HG03060 (cell line): ENCODE measurements at regions not wholly inside any gene's neighbourhood (a gene's known extent, or its start where the extent isn't known, plus 50 kb on each side); places are given as distances from the start of the nearest gene placed in this dataset.

Experiments
- ATAC-seq: cut with Tn5 transposase; IDR thresholded peaks from one replicate; pipeline ENCODE4 v1.9.1; 2021; ENCODE audit warnings: low read depth, moderate number of reproducible peaks; ENCODE audit not compliant: unreplicated experiment

DNA sequence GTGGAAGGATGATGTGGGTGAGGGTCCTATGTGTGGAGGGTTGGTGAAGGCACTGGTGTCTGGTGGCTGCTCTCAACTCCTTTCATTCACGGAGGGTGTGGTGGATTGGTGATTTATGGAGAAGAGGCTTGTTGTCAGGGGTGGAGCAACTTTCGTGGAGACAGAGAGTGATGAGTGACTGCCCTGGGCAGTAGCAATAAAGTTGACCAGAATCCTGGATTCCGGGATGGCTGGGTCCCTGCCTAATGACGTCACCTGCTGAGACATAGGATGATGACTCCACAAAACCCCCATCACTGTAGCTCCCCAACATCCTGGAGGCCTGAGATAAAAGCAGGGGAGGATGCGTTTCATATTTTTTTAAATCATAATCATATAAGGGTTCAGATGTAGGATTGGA is 193.0 kb downstream of the ACKR3 start:
- ATAC-seq = no peak

GRCh38 chr2:236763857-236764256 is 194.2 kb downstream of the ACKR3 start:
- ATAC-seq = no peak

DNA sequence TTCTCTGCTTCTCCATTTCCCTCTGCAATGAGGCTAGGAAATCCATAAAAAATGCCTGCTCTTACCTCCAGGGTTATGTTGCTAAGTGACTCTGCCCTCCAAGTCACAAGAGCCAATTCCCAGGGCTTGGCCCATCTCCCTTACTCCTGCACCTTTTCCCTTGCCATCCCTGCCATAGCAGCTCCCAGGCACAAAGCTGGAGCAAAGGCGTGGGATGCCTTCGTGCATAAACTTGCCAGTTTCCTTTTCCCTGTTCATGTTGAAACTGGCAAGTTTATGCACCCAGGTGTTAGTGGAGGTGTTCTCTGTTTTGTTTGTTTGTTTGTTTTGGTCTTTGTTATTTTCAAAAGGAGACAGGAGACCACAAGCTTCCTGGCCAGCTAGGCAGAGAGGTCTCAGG is 195.1 kb downstream of the ACKR3 start:
- no peak for ATAC-seq

- no peak for ATAC-seq
Measured at GRCh38 chr2:236765478-236765877, 195.9 kb downstream of the ACKR3 start.

DNA sequence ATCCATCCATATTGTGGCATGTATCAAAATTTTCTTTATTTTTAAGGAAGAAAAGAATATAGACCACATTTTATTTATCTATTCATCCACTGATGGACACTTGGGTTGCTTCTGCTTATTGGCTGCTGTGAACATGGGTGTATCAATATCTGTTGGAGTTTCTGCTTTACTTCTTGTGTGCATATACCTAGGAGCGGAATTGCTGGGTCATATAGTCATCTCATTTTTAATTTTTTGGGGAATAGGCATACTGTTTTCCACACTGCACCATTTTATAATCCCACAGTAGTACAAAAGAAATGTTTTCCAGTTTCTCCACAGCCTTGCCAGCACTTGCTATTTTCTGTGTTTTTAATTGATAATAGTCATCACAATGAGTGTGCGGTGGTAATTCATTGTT is 197.2 kb downstream of the ACKR3 start:
- ATAC-seq = no peak

DNA sequence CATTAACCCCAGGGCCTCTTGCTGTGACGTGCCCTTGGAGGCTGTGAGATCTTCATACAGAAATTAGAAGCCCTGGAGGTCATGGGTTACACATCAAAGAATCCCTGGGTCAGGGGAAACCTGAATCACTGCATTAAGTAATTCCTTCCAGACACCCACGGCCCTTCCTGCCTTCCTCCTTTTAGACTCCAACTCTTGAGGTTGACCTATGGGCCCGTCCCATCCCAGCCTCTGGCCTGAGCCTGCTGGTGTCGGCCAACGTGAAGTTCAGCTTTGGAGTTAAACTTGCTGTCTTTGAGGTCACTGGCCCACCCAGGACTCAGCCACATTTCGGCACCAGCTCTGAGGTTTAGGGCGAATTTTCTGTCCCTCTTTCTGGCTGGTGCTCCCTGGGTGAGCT is 198.3 kb downstream of the ACKR3 start:
- no peak for ATAC-seq

DNA sequence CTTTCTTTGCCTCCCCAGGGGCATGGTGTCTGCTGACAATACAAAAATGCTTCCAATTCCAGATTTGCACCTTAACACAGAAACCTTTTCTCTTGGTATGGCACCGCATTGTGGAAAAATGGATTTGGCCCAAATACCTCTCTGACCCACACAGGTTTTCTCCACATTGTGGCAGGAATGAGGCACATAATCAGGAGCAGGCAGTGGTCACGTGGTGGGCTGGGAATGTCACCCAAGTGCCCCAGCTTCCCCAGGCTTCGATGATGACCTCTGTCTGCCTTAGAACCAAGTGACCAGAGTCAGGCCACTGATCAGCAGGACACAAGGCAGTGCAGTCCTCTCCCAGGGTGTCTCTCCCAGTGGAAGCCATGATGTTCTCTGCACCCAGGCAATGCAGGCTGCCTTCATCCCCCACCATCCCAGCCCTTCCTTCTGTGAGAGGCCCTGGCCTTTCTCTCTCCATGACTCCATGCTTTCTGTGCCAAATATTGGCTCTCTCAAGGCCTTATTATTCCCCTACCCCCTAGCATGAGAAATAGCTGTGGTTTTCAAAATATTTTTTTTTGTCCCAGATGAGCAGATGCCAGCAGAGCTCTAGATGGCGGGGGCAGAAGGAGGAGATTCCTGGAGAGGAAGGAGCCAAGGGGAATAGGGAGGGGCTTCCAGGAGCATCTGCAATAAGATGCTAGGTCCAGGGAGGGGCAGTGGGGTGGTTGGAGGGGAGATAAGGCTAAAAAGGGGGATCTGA is 198.9 kb downstream of the ACKR3 start:
- ATAC-seq = no peak

DNA sequence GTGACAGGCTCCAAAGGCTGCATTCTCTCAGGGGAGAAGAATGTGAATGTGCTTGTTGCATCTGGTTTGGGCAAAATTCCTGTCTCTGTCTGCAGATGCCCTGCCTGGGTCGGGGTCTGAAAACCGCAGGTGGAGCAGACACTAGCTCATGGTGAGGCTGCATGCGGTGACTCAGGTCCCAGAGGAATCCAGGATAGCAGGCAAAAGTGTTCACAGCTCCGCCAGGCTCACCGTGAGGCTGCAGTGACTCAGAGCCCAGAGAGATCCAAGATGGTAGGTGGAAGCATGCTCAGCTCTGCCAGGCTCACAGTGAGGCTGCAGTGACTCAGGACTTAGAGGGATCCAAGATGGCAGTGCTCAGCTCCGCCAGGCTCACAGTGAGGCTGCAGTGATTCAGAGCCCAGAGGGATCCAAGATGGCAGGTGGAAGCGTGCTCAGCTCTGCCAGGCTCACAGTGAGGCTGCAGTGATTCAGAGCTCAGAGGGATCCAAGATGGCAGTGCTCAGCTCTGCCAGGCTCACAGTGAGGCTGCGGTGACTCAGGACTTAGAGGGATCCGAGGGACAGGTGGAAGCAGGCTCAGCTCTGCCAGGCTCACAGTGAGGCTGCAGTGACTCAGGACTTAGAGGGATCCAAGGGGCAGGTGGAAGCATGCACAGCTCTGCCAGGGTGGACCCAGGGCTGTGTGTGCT is 200.5 kb downstream of the ACKR3 start:
- ATAC-seq = no peak

GRCh38 chr2:236772220-236772837 is 202.7 kb downstream of the ACKR3 start:
- ATAC-seq = no peak

- no peak for ATAC-seq
Measured at GRCh38 chr2:236773206-236773605, 203.6 kb downstream of the ACKR3 start.

DNA sequence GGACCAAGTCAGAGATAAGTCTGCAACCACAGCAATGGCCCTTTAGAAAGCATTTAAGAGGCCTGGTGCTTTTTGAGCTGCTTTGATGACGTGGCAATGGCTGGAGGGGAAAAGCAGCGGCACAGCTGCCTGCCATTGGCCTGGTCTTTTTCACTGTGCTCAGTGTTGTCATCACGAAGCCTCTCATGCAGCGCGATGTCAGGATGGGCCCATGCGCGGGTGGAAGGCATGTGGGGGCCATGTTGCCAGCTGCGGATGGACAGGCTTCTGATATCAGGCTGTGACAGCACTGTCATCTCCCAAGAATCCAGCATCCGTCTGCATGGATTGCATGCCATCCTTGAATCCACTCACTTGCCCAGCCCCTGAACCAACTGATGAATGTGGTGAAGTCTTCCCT is 204.5 kb downstream of the ACKR3 start:
- ATAC-seq = no peak

DNA sequence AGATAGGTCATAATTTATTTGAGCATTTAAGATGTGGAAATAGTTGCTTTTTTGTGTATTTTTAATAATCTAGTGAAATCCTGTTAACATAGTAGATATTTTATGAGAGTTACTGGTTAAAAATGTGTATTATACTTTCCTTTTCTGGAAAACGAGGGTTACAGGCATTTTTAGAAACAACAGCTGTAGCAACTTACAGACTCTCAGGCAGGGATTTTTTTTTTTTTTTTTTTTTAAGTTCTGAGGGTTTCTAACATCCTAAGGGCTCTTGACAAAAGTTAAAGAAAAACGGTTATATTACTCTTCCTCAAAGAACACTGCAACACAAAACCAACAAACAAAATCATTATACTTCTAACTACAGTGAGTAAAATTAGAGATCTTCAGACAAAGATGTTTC is 205.9 kb downstream of the ACKR3 start:
- no peak for ATAC-seq

DNA sequence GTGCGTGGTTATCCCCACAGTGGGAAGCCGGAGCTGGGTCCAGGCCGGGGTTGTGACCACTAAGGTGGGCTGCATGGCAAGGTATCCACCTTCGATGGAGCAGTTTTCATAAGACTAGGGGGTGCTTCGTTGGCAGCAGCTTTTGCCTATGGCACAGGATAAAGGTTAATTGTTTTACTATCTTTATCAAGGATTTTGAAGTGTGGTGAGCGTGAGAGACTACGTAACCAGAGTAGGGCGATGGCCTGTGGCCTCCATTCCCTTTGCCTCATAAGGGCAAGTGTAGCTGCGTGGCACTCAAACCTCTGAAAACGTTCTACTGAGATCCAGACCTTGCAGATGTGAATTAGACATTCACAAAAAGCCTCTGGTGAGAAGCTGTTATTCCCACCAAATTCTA is 206.6 kb downstream of the ACKR3 start:
- ATAC-seq = no peak

GRCh38 chr2:236776695-236777251 is 207.1 kb downstream of the ACKR3 start:
- ATAC-seq = no peak

GRCh38 chr2:236777408-236777807 is 207.8 kb downstream of the ACKR3 start:
- ATAC-seq = no peak

DNA sequence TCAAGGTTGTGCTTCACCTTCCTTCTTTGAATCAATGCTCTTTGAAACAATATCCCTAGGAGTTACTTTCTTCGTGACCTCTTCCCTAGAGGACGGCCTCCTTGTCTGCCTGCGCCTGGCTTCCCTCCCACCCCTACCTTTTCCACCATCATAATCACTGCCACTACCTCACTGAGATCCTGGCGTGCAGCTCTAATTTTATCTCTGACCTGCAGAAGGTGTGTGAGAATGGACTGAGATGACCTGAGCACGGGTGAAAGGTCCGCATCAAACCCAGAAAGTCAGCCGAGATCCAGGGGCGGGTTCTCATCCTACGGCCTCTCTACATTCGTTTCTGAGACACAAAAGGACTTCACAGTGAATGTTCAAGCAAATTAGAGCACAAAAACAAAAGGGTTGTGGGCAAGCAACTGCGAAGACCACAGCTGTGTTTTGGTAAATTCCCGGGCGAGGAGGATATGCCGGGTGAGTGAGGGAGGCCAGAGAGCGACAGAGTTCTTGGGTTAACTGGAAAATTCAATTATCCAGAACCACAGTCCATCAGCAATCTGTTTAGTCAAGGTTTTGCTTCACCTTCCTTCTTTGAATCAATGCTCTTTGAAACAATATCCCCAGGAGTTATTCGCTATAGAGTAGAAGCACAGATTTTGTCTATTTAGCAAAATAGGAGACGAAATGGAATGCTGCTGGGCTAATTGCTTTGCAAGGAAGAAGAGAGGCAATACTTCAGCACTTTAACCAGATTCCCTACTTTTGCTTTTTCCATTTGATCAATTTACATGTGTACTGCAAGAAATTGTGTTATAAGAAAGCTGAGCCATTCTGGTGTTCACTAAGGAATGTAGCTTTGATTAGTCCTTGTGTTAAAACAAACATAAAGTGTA is 212.6 kb downstream of the ACKR3 start:
- no peak for ATAC-seq

- no peak for ATAC-seq
Measured at GRCh38 chr2:236782938-236783337, 213.3 kb downstream of the ACKR3 start.

GRCh38 chr2:236783417-236784020 is 213.9 kb downstream of the ACKR3 start:
- ATAC-seq = no peak

- ATAC-seq = no peak
Measured at GRCh38 chr2:236785611-236786057, 216.0 kb downstream of the ACKR3 start.

- no peak for ATAC-seq
Measured at GRCh38 chr2:236786751-236787150, 217.1 kb downstream of the ACKR3 start.
